Common myeloid progenitor, CD34-positive (primary cell): ENCODE measurements at regions not wholly inside any gene's neighbourhood (a gene's known extent, or its start where the extent isn't known, plus 50 kb on each side); places are given as distances from the start of the nearest gene placed in this dataset.

Source experiments
- CTCF ChIA-PET: fragments of 350-600 bp; sonication (Branson Sonifier 250); formaldehyde crosslinking; loops from one replicate; lab custom pipeline; 2021; ENCODE audit warnings: antibody characterized with exemption; lab: Charles Lee
- POLR2A ChIA-PET: fragments of 350-600 bp; sonication (Branson Sonifier 250); formaldehyde crosslinking; loops from one replicate; lab custom pipeline; 2021; ENCODE audit warnings: antibody characterized with exemption; lab: Charles Lee
- DNase-seq, 3 donors: peaks; one replicate each; pipeline versions ENCODE4 v3.0.0 to v3.0.0-alpha.2; 2013
- H3K27ac ChIP-seq, 2 experiments: 1 replicate in 1 of 2; 2 replicates in 1 of 2; pipeline ENCODE4 v1.7.0; 2013; ENCODE audit warnings: inconsistent platforms in 2 of 2, low read length in 2 of 2, mild to moderate bottlenecking in 2 of 2, low read depth in 1 of 2, moderate library complexity in 1 of 2; ENCODE audit not compliant: severe bottlenecking in 2 of 2, insufficient read depth in 1 of 2, poor library complexity in 1 of 2
- H3K27me3 ChIP-seq, 5 experiments: replicated peaks in 2 of 5; 1 replicate in 3 of 5; 2 replicates in 2 of 5; pipeline versions ENCODE4 v1.6.1 to v1.7.0; 2013; ENCODE audit warnings: low read length in 4 of 5, mild to moderate bottlenecking in 2 of 5, moderate library complexity in 2 of 5, inconsistent platforms in 1 of 5; ENCODE audit not compliant: insufficient read depth in 5 of 5, control insufficient read depth in 4 of 5
- H3K36me3 ChIP-seq, 4 experiments: 1 replicate in 2 of 4; 2 replicates in 2 of 4; pipeline versions ENCODE4 v1.6.1 to v1.7.0; 2013; ENCODE audit warnings: low read length in 3 of 4, control low read depth in 1 of 4, mild to moderate bottlenecking in 1 of 4; ENCODE audit not compliant: control insufficient read depth in 4 of 4, insufficient read depth in 4 of 4
- H3K4me1 ChIP-seq, 4 experiments: 1 replicate in 3 of 4; 2 replicates in 1 of 4; pipeline versions ENCODE4 v1.6.1 to v1.7.1; 2013; ENCODE audit warnings: low read length in 3 of 4, mild to moderate bottlenecking in 3 of 4, control low read depth in 1 of 4, inconsistent platforms in 1 of 4, moderate library complexity in 1 of 4; ENCODE audit not compliant: control insufficient read depth in 4 of 4, insufficient read depth in 4 of 4; ENCODE audit errors: control extremely low read depth in 1 of 4
- H3K4me3 ChIP-seq, 7 experiments: 1 replicate in 4 of 7; 2 replicates in 3 of 7; pipeline versions ENCODE4 v1.5.1 to v1.7.0; 2013; ENCODE audit warnings: mild to moderate bottlenecking in 7 of 7, low read length in 6 of 7, moderate library complexity in 6 of 7, inconsistent platforms in 2 of 7, low read depth in 2 of 7, control low read depth in 1 of 7; ENCODE audit not compliant: insufficient read depth in 4 of 7, control insufficient read depth in 1 of 7; ENCODE audit errors: extremely low read depth in 1 of 7
- H3K9me3 ChIP-seq, 5 experiments: 1 replicate in 4 of 5; 2 replicates in 1 of 5; pipeline versions ENCODE4 v1.6.1 to v1.7.1; 2013; ENCODE audit warnings: low read length in 4 of 5, mild to moderate bottlenecking in 2 of 5, inconsistent platforms in 1 of 5, low read depth in 1 of 5, moderate library complexity in 1 of 5; ENCODE audit not compliant: control insufficient read depth in 4 of 5, insufficient read depth in 2 of 5; ENCODE audit errors: control extremely low read depth in 1 of 5
- WGBS: methylation state at CpG from one replicate; pipeline ENCODE4 v1.1.5; 2013; ENCODE audit not compliant: insufficient coverage; 5-methylcytosine and 5-hydroxymethylcytosine counted together

DNA sequence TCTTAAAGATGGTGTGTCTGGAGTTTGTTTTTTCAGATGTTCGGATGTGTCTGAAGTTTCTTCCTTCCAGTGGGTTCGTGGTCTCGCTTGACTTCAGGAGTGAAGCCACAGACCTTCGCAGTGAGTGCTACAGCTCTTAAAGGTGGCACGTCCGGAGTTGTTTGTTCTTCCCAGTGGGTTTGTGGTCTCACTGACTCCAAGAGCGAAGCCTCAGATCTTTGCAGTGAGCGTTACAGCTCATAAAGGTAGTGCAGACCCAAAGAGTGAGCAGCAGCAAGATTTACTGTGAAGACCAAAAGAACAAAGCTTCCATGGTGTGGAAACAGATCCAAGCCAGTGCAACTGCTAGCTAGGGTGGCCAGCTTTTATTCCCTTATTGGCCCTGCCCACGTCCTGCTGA lies 1430.4 kb upstream of the B3GALT2 start:
- no peaks in the 10 kb centered on the region for H3K36me3 ChIP-seq
- no peak overlapping the region for H3K27ac ChIP-seq
- POLR2A ChIA-PET, result no interaction called here
- H3K4me3 ChIP-seq, result no peak overlapping the region
- H3K27me3 ChIP-seq, result no peaks in the 10 kb centered on the region
- peaks cover 0 to 2% (median 0%) of the 10 kb centered on the region in 5 experiments for H3K9me3 ChIP-seq
- CTCF ChIA-PET, result no interaction called here
- no peaks in the 10 kb centered on the region for H3K4me1 ChIP-seq
- WGBS, result 93% methylated on average over 4 of the region's 9 CpGs
- no peak for DNase-seq

DNA sequence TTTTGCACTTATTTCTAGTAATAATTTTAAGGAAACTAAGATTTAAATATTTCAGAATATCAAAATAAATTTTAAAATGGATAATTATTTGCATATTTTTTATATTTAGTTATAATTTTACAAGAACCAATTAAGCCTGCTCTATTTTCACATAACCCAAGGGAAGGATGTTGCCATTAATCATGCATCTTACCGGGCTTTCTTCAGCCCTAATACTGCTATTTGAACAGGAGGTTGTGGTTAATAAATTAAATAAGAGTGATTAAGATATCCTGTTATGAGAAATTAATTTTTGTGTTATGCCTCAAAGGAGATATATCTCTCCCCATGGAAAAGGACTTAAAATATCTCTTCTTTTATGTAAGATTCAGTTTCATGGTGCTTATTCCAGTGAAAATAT lies 1415.8 kb upstream of the B3GALT2 start:
- CTCF ChIA-PET, result no interaction called here
- no peak overlapping the region for H3K27ac ChIP-seq

DNA sequence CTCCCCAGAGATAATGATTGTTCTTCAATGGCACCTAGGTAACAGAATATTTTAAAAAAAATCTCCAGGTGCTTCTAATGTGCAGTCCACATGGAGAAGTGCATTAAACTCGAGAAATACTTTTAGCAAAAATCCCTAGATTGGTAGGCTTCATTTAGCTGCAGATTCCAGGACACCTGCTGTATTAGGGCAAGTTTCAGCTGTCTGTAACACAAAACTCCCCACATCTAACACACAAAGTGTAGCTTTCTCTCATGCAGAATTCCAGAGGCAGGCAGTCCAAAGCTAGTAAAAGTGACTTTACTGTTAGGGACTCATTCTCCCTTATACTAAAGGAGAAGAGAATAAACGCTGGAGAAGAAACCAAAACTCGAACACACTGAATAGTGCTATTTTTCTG lies 1414.3 kb upstream of the B3GALT2 start:
- ChIA-PET CTCF (no interaction called here), POLR2A (no interaction called here)
- H3K9me3 ChIP-seq, result no peaks in the 10 kb centered on the region
- 86% methylated on average over 1 of the region's 3 CpGs for WGBS
- H3K4me1 ChIP-seq, result no peaks in the 10 kb centered on the region
- H3K27me3 ChIP-seq, result no peaks in the 10 kb centered on the region
- no peak overlapping the region for H3K4me3 ChIP-seq
- no peak for DNase-seq
- no peak overlapping the region for H3K27ac ChIP-seq
- H3K36me3 ChIP-seq, result no peaks in the 10 kb centered on the region

More for the DNA sequence above, 1415.8 kb upstream of the B3GALT2 start:
- no CpG with 5 or more reads among the region's 1 CpG for WGBS
- no peak overlapping the region for H3K4me3 ChIP-seq
- H3K4me1 ChIP-seq, result no peaks in the 10 kb centered on the region
- DNase-seq, result no peak
- H3K27me3 ChIP-seq, result no peaks in the 10 kb centered on the region
- H3K36me3 ChIP-seq, result no peaks in the 10 kb centered on the region
- H3K9me3 ChIP-seq, result no peaks in the 10 kb centered on the region
- POLR2A ChIA-PET, result no interaction called here

DNA sequence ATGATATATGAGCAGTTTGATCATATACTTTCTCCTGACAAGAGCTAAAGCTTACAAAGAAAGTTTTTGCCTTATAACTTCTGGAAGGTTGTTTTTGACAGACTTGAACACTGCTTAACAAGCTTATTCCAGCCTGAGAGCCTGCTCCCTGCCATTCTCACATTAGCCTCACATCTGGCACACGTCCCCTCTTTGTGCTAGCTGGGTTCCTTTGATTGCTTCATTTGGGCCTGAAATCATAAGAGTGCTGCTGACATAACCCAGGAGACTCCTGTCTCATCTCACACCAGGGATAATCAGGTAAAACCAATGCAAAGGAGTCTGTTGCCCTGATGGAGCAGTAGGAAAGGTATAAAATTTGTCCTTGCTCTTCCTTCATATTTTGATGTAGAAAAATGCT lies 1411.7 kb upstream of the B3GALT2 start:
- no peaks in the 10 kb centered on the region for H3K4me1 ChIP-seq
- H3K4me3 ChIP-seq, result no peak overlapping the region
- WGBS, result 60% methylated on average over 1 of the region's 1 CpG
- H3K36me3 ChIP-seq, result no peaks in the 10 kb centered on the region
- no peak for DNase-seq
- no peaks in the 10 kb centered on the region for H3K9me3 ChIP-seq
- ChIA-PET POLR2A (no interaction called here), CTCF (no interaction called here)
- no peaks in the 10 kb centered on the region for H3K27me3 ChIP-seq
- H3K27ac ChIP-seq, result no peak overlapping the region

DNA sequence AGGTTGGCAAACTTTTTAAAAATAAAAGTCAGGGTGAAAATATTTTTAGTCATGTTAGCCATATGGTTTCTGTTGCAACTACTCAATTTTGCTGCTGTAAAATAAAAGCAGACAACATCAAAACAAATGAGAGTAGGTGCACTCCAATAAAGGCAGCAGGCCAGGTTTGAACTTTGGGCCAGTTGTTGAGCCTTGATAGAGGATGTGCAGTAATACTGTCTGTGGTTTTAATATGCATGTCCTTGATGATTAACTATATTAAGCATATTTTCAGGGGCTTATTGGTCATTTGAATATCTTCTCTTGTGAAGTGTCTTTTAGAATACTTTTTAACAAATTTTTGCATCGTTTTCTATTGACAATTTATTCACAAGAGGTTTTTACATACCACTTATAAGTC lies 1399.9 kb upstream of the B3GALT2 start:
- no peak for DNase-seq
- POLR2A ChIA-PET, result no interaction called here
- Histone ChIP-seq H3K9me3 (peaks cover 0 to 1% (median 0%) of the 10 kb centered on the region in 5 experiments), H3K36me3 (no peaks in the 10 kb centered on the region), H3K27ac (no peak overlapping the region), H3K4me1 (no peaks in the 10 kb centered on the region), H3K4me3 (no peak overlapping the region), H3K27me3 (no peaks in the 10 kb centered on the region)
- CTCF ChIA-PET, result no interaction called here
- no CpG with 5 or more reads among the region's 1 CpG for WGBS

DNA sequence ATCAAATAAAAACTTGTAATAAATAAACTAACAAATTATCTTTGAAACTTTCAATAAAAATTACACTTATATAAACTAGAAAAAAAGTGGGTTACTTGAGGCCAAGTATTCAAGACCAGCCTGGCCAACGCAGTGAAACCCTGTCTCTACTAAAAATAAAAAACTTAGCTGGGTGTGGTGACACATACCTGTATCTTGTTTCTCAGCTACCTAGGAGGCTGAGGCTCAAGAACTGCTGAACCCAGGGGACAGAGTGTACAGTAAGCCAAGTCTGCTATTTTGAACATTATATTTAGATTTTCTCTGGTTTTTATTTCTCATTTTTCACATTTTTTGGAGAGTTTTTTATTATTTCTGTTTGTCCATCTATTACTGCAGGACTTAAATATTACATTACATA lies 1397.6 kb upstream of the B3GALT2 start:
- H3K9me3 ChIP-seq, result no peaks in the 10 kb centered on the region
- H3K4me1 ChIP-seq, result no peaks in the 10 kb centered on the region
- no peak for DNase-seq
- CTCF ChIA-PET, result no interaction called here
- POLR2A ChIA-PET, result no interaction called here
- WGBS, result no CpG with 5 or more reads among the region's 1 CpG
- no peak overlapping the region for H3K4me3 ChIP-seq
- no peak overlapping the region for H3K27ac ChIP-seq
- no peaks in the 10 kb centered on the region for H3K36me3 ChIP-seq
- H3K27me3 ChIP-seq, result no peaks in the 10 kb centered on the region

DNA sequence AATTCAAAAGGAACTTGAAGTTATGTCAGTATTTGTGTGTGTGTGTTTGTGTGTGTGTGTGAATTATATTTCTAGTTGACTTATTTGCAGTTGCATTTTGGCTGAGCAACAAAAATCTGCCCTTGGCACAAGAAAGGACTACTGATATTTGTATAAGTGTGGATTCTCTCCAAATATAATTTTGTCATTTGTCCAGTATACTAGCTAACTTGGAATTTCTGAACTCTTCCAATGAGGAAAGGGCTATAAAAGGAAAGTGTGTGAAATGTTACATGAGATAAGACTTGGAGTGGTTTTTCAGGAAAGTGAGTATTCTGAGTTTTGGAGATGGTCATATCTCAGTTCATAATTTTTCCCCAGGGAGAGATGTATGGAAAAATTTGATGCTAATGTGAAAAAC lies 1384.1 kb upstream of the B3GALT2 start:
- DNase-seq, result no peak
- Histone ChIP-seq H3K27ac (no peak overlapping the region), H3K9me3 (no peaks in the 10 kb centered on the region), H3K4me3 (no peak overlapping the region), H3K27me3 (no peaks in the 10 kb centered on the region), H3K4me1 (no peaks in the 10 kb centered on the region), H3K36me3 (no peaks in the 10 kb centered on the region)
- ChIA-PET CTCF (interaction anchor here (0.6 kb wide), 1 partner anchor 8 kb away, joined by 3 read pairs; no protein-coding TSS in a partner anchor), POLR2A (no interaction called here)
